ENCODE measurements at regions not wholly inside any gene's neighbourhood (a gene's known extent, or its start where the extent isn't known, plus 50 kb on each side); places are given as distances from the start of the nearest gene placed in this dataset.

- no peak for DNase-seq
Observed at GRCh38 chr1:30280572-30280971, 442.8 kb downstream of the MATN1 start.

- DNase-seq, result no peak
Observed at GRCh38 chr1:30277911-30278310, 445.5 kb downstream of the MATN1 start.

- no peak for DNase-seq
Observed at GRCh38 chr1:30277415-30277814, 446.0 kb downstream of the MATN1 start.

- no peak for DNase-seq
Observed at GRCh38 chr1:30275926-30276764, 447.2 kb downstream of the MATN1 start.

GRCh38 chr1:30274976-30275621, 448.3 kb downstream of the MATN1 start:
- no peak for DNase-seq

- no peak for DNase-seq
Observed at GRCh38 chr1:30274173-30274970, 449.0 kb downstream of the MATN1 start.

- no peak for DNase-seq
Observed at GRCh38 chr1:30273456-30273855, 449.9 kb downstream of the MATN1 start.

GRCh38 chr1:30273021-30273325, 450.4 kb downstream of the MATN1 start:
- DNase-seq, result no peak

GRCh38 chr1:30272277-30273020, 450.9 kb downstream of the MATN1 start:
- DNase-seq, result no peak

- DNase-seq, result no peak
Observed at GRCh38 chr1:30271401-30272276, 451.7 kb downstream of the MATN1 start.

GRCh38 chr1:30270461-30270860, 452.9 kb downstream of the MATN1 start:
- DNase-seq, result no peak

- DNase-seq, result no peak
Observed at GRCh38 chr1:30268923-30269666, 454.3 kb downstream of the MATN1 start.

- no peak for DNase-seq
Observed at GRCh38 chr1:30267856-30268255, 455.5 kb downstream of the MATN1 start.

GRCh38 chr1:30267046-30267445, 456.3 kb downstream of the MATN1 start:
- DNase-seq, result no peak

- no peak for DNase-seq
Observed at GRCh38 chr1:30265127-30266070, 458.0 kb downstream of the MATN1 start.

GRCh38 chr1:30264672-30265025, 458.7 kb downstream of the MATN1 start:
- no peak for DNase-seq

- no peak for DNase-seq
Observed at GRCh38 chr1:30263888-30264671, 459.3 kb downstream of the MATN1 start.

- no peak for DNase-seq
Observed at GRCh38 chr1:30263405-30263804, 460.0 kb downstream of the MATN1 start.

GRCh38 chr1:30262158-30262557, 461.2 kb downstream of the MATN1 start:
- DNase-seq, result no peak
